CD4-positive, alpha-beta T cell treated with Interleukin-15 for 1 hour (primary cell): ENCODE measurements at regions not wholly inside any gene's neighbourhood (a gene's known extent, or its start where the extent isn't known, plus 50 kb on each side); places are given as distances from the start of the nearest gene placed in this dataset.

Experiments used
- DNase-seq: peaks from one replicate; pipeline ENCODE4 v3.0.0-alpha.2; 2020

DNA sequence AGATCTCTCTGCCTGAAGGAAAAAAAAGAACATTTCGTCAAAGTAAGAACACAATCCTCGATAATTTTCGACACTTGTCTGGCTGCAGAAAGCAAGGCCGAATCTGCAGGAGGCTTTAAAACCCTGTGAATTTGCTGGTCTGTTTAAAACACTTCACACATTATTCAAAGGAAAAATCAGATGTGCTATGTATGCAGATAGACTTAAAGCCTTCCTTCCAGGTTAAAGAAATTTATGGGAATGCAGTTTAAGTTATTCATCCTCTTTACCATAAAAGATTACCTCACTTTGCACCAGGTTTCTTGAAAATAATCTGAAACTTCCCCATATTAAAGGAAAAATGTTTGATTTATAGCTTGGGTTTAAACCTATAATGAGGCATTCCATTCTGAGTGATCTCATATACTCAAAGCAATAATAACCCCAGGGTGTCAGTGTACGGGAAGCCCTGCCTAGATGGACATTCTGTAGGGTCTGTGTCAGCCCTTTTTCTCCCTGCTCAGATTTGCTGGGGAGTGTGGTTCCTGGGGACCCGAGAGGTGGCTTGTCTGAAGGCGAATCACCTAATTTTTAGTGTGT, 323.5 kb upstream of the SLC24A2 start:
- no peak for DNase-seq

- DNase-seq, result no peak
These were observed 322.5 kb upstream of the SLC24A2 start for GRCh38 chr9:20111173-20111843.

DNA sequence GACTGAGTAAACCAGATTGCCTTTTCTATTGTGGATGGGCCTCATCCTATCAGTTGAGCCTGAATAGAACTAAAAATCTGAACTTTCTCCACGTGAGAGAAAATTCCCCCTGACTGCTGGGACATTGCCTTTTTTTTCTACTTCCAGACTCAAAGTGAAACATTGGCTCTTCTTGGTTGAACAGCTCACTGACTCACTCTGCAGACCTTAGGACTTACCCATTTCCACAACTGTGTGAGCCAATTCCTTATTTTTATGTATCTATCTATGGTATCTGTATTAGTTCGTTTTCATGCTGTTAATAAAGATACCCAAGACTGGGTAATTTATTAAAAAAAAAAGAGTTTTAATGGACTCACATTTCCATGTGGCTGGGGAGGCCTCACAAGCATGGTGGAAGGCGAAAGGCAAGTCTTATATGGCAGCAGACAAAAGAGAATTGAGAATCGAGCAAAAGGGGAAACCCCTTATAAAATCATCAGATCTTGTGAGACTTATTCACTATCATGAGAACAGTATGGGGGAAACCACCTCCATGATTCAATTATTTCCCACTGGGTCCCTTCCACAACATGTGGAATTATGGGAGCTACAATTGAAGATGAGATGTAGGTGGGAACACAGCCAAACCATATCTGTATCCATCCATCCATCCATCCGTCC, 306.7 kb upstream of the SLC24A2 start:
- no peak for DNase-seq

DNA sequence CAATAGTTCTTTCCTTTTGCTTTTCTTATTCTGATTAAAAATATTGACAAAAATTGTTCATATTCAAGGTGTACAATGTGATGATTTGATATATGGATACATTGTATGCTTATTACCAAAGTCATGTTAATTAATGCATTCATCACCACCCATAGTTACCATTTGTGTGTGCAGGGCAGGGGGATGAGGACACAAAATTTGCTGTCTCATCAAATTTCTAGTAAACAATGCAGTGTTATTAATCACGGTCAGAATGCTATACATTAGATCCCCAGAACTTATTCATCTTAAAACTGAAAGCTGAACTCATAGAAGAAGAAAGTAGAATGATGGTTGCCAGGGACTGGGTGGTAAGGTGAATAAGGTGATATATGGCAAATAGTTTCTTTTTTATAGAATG, 303.7 kb upstream of the SLC24A2 start:
- DNase-seq, result no peak

DNA sequence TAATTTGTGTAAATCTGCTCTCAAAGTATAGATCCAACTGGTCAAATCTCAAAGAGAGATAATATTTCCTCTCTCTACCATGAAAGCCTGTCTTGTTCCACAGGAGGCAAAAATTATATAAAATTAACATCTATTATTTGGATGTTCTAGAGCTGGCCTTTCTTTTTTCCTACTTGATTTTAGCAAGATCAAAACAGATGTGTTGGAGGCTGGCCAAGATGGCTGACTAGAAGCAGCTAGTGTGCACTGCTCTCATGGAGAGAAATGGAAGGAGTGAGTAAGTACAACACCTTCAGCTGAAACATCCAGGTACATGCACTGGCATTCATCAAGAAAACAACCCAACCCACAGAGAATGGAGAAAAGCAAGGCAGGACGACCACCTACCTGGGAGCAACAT, 298.6 kb upstream of the SLC24A2 start:
- DNase-seq, result no peak

DNA sequence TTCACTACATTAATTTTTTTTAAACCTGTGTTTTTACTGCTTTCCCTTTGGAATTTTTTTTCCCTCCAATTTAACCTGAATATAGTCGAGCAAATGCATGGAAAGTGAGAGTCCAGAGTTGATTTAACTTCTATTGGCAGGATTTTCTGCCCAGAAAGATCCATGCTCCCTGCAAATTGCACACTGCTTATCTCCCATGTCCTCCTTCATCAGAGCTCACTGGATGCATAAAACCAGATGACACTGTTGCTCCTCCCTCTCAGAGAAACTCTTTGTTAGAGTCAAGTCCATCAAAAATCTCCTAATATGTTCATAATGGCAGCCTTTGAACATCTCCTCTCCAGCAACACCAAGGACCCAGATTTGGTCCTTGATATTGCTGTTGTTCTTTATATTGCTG, 297.0 kb upstream of the SLC24A2 start:
- DNase-seq, result no peak

- DNase-seq, result no peak
These were observed 295.3 kb upstream of the SLC24A2 start for GRCh38 chr9:20084125-20084524.

- DNase-seq, result no peak
These were observed 294.6 kb upstream of the SLC24A2 start for GRCh38 chr9:20083390-20083789.

GRCh38 chr9:20082831-20083230, 294.0 kb upstream of the SLC24A2 start:
- no peak for DNase-seq

- DNase-seq, result no peak
These were observed 293.6 kb upstream of the SLC24A2 start for GRCh38 chr9:20082406-20082805.

- no peak for DNase-seq
These were observed 289.4 kb upstream of the SLC24A2 start for GRCh38 chr9:20078246-20078645.

- DNase-seq, result no peak
These were observed 285.5 kb upstream of the SLC24A2 start for GRCh38 chr9:20074291-20074690.

DNA sequence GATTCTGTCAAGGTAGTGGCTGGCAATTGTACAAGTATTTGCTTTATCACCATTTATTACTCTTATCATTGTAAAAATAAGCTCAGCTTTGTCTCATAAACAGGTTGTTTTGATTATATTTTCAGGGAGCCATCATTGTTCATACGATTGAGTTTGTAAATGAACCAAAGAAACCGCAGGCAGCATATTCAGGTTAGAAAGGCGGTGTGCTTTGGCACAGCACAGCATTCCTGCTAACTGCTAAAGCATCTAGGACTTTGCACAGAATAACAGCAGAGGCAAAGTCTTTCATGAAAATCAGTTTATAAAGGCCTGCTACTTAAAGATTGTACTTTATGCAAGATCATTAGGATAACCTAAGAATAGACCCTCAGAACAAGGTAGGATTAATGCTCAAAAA, 281.5 kb upstream of the SLC24A2 start:
- DNase-seq, result no peak

DNA sequence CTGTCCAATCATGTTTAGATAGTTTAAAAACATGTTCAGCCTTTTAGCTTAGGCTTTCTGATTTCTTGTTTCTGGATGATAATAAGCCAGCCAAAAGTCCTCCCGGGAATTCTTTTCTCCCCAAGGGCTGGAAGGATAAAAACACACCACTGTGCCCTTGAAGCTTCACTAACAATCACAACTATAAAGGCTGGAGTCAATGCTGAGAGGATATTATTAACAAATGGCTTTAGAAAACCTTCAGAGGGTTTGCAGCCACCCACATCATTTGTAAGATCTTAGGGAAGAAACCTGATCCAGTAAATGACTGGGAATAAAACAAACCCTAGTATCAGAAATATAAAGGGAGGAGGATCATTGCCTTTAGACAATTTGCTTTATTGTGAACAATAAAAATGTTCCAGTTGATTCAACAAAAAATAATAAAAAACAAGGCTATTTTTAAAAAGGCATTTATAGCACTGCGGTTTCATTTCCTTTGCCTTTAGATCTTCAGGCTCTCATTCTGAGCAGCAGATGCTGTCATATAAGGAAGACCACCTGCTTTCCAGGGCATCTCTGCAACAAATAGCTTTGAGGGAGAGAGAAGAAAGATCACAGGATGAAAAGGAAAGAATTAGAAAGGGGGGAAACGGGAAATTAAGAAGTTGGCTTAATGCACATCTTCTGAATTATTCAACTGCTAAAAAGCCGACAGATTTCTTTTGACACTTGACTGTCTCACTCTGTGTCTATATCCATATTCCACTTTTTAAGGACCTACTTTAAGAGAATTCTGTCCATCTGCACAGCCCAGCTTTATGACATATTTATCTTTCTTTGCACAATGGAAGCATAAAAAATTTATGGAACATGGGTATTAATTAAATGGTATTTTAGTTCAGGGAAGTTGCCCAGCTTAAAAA, 277.2 kb upstream of the SLC24A2 start:
- DNase-seq, result no peak

DNA sequence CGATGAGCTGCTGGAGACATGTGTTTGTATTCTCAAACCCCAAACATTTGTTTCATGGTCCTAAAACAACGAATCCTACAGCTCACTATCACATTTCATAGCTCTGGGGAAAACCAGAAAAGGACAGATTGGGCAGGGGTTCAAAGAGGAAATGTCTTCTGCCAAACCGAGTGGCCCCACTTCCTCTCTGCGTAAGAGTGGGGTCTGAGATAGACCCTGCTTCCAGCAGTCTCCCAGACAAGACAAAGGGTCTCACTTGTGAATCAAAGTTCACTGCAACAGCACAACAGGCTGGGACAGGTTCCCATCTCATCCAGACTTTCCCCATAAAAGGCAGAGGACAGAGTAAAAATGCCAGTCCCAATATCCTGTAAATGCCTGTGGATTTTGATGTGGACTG, 276.2 kb upstream of the SLC24A2 start:
- DNase-seq, result no peak

GRCh38 chr9:20054734-20055133, 265.9 kb upstream of the SLC24A2 start:
- no peak for DNase-seq

- DNase-seq, result no peak
These were observed 260.1 kb upstream of the SLC24A2 start for GRCh38 chr9:20048985-20049384.

GRCh38 chr9:20048437-20048836, 259.6 kb upstream of the SLC24A2 start:
- no peak for DNase-seq

GRCh38 chr9:20044686-20045085, 255.8 kb upstream of the SLC24A2 start:
- DNase-seq, result no peak

- DNase-seq, result no peak
These were observed 254.6 kb upstream of the SLC24A2 start for GRCh38 chr9:20043461-20043860.

- no peak for DNase-seq
These were observed 254.2 kb upstream of the SLC24A2 start for GRCh38 chr9:20043035-20043434.

- no peak for DNase-seq
These were observed 253.4 kb upstream of the SLC24A2 start for GRCh38 chr9:20042128-20042711.

- no peak for DNase-seq
These were observed 252.9 kb upstream of the SLC24A2 start for GRCh38 chr9:20041697-20042081.
